ENCODE measurements at regions not wholly inside any gene's neighbourhood (a gene's known extent, or its start where the extent isn't known, plus 50 kb on each side); places are given as distances from the start of the nearest gene placed in this dataset.

GRCh38 chr2:205902041-205902899, 183.7 kb downstream of the INO80D start:
- no peak for TF ChIP-seq CTCF (conservative IDR thresholded peaks at IDR 0.05; ENCODE audit: low read length)
- DNase-seq (ENCODE audit: low read depth): peak; percentile 21
- H3K4me3 ChIP-seq (ENCODE audit: low read length): no peak overlapping the region

- TF ChIP-seq CTCF (conservative IDR thresholded peaks at IDR 0.05; ENCODE audit: low read length): no peak
- no peak for DNase-seq (ENCODE audit: low read depth)
Observed at GRCh38 chr2:205901491-205901890, 184.5 kb downstream of the INO80D start.

GRCh38 chr2:205898744-205899143, 187.2 kb downstream of the INO80D start:
- no peak for TF ChIP-seq CTCF (conservative IDR thresholded peaks at IDR 0.05; ENCODE audit: low read length)
- no peak for DNase-seq (ENCODE audit: low read depth)

More at GRCh38 chr2:205901491-205901890, 184.5 kb downstream of the INO80D start:
- no peak overlapping the region for H3K4me3 ChIP-seq (ENCODE audit: low read length)

GRCh38 chr2:205895981-205896655, 189.9 kb downstream of the INO80D start:
- H3K4me3 ChIP-seq (ENCODE audit: low read length): no peak overlapping the region
- peak; percentile 4 for DNase-seq (ENCODE audit: low read depth)
- TF ChIP-seq CTCF (conservative IDR thresholded peaks at IDR 0.05; ENCODE audit: low read length): no peak

More at GRCh38 chr2:205898744-205899143, 187.2 kb downstream of the INO80D start:
- H3K4me3 ChIP-seq (ENCODE audit: low read length): no peak overlapping the region

- H3K4me3 ChIP-seq (ENCODE audit: low read length): no peak overlapping the region
- no peak for TF ChIP-seq CTCF (conservative IDR thresholded peaks at IDR 0.05; ENCODE audit: low read length)
- no peak for DNase-seq (ENCODE audit: low read depth)
Observed at GRCh38 chr2:205892665-205893259, 193.2 kb downstream of the INO80D start.

GRCh38 chr2:205892251-205892655, 193.7 kb downstream of the INO80D start:
- DNase-seq (ENCODE audit: low read depth): no peak
- TF ChIP-seq CTCF (conservative IDR thresholded peaks at IDR 0.05; ENCODE audit: low read length): no peak
- no peak overlapping the region for H3K4me3 ChIP-seq (ENCODE audit: low read length)
